ENCODE measurements at regions not wholly inside any gene's neighbourhood (a gene's known extent, or its start where the extent isn't known, plus 50 kb on each side); places are given as distances from the start of the nearest gene placed in this dataset.

GRCh38 chr6:156647991-156648390, 129.2 kb upstream of the ARID1B start:
- DNase-seq (ENCODE audit: low read depth): no peak

GRCh38 chr6:156647140-156647784, 129.9 kb upstream of the ARID1B start:
- no peak for DNase-seq (ENCODE audit: low read depth)

- DNase-seq (ENCODE audit: low read depth): no peak
These were observed 130.7 kb upstream of the ARID1B start for GRCh38 chr6:156646496-156646895.

GRCh38 chr6:156645097-156645496, 132.1 kb upstream of the ARID1B start:
- DNase-seq (ENCODE audit: low read depth): no peak

- no peak for DNase-seq (ENCODE audit: low read depth)
These were observed 138.0 kb upstream of the ARID1B start for GRCh38 chr6:156639009-156639721.

GRCh38 chr6:156638581-156638980, 138.6 kb upstream of the ARID1B start:
- no peak for DNase-seq (ENCODE audit: low read depth)

GRCh38 chr6:156634951-156635371, 142.2 kb upstream of the ARID1B start:
- DNase-seq (ENCODE audit: low read depth): no peak

GRCh38 chr6:156634048-156634447, 143.1 kb upstream of the ARID1B start:
- no peak for DNase-seq (ENCODE audit: low read depth)

- no peak for DNase-seq (ENCODE audit: low read depth)
These were observed 143.9 kb upstream of the ARID1B start for GRCh38 chr6:156633291-156633690.

- DNase-seq (ENCODE audit: low read depth): no peak
These were observed 146.4 kb upstream of the ARID1B start for GRCh38 chr6:156630613-156631302.

GRCh38 chr6:156628805-156629204, 148.4 kb upstream of the ARID1B start:
- no peak for DNase-seq (ENCODE audit: low read depth)

GRCh38 chr6:156627524-156627923, 149.7 kb upstream of the ARID1B start:
- no peak for DNase-seq (ENCODE audit: low read depth)

- DNase-seq (ENCODE audit: low read depth): no peak
These were observed 155.0 kb upstream of the ARID1B start for GRCh38 chr6:156622185-156622584.

GRCh38 chr6:156620331-156620730, 156.8 kb upstream of the ARID1B start:
- no peak for DNase-seq (ENCODE audit: low read depth)

- no peak for DNase-seq (ENCODE audit: low read depth)
These were observed 158.5 kb upstream of the ARID1B start for GRCh38 chr6:156618600-156619205.

- no peak for DNase-seq (ENCODE audit: low read depth)
These were observed 159.2 kb upstream of the ARID1B start for GRCh38 chr6:156617941-156618340.

GRCh38 chr6:156617376-156617775, 159.8 kb upstream of the ARID1B start:
- DNase-seq (ENCODE audit: low read depth): no peak

- DNase-seq (ENCODE audit: low read depth): no peak
These were observed 160.7 kb upstream of the ARID1B start for GRCh38 chr6:156616495-156616894.

GRCh38 chr6:156613996-156614395, 163.2 kb upstream of the ARID1B start:
- no peak for DNase-seq (ENCODE audit: low read depth)

- no peak for DNase-seq (ENCODE audit: low read depth)
These were observed 164.8 kb upstream of the ARID1B start for GRCh38 chr6:156612361-156612760.

GRCh38 chr6:156602066-156602385, 175.2 kb upstream of the ARID1B start:
- no peak for DNase-seq (ENCODE audit: low read depth)

- no peak for DNase-seq (ENCODE audit: low read depth)
These were observed 175.8 kb upstream of the ARID1B start for GRCh38 chr6:156601152-156602065.
